GM08714 (cell line): ENCODE measurements at regions not wholly inside any gene's neighbourhood (a gene's known extent, or its start where the extent isn't known, plus 50 kb on each side); places are given as distances from the start of the nearest gene placed in this dataset.

Source experiments
- H3K4me3 ChIP-seq: fragments of 200-500 bp; sonication (Bioruptor generic); 2 replicates; pipeline ENCODE4 v1.5.1; 2014; ENCODE audit warnings: mild to moderate bottlenecking, low read length, inconsistent platforms
- ZNF274 ChIP-seq: IDR thresholded peaks from 2 replicates; pipeline ENCODE4 v1.6.1; 2012; ENCODE audit warnings: mild to moderate bottlenecking, low read depth, low read length

DNA sequence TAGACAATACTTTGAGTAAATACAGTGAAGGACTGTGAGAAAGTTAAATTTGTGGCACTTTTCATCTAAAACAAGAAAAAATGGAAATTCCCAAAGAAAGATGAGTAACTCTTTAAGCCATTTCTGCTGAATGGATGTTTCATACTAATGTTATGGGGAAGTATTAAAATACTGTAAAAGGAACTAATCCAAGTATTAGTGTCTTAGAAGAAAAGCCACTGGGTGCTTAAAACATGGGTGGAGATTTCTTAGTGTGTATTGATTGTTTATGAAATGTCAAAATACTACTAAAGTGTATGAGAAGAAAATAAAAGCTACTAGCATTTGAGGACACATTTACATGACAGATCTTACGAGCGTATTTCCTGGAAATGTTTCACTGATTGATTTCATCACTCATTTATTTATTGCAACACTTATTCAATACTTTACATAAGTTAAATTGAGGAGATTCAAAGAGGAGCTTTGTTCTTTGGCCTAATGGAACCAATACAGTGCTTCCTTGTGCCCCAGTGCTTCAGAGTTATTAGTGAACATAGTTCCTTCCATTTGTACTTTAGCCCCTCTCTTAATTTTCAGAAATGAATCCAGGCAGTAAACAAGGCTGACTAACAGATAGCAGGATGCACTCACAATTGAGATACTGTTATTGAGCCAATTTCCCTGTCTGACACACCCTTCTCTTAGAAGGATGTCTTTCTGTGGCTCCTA is 155.5 kb upstream of the AHR start:
- no peak overlapping the region for H3K4me3 ChIP-seq
- no peak for TF ChIP-seq ZNF274

DNA sequence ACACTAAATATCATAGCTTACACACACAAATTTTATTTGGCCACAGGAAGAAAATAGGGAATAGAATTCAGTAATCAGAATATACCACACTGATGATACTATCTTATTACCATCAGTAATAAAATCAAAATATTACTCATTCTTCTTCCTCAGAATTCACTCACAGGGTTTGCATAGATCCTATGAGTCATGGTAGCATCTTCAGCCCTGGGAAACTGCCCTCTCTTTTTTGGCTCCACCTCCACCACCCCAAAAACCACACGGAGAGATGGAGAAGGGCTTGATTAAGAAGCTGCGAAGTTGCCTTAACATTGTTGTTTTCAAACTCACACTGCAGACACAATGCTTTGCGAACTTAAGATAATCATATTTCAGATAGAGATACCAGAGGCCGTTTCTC is 154.1 kb upstream of the AHR start:
- TF ChIP-seq ZNF274, result no peak
- H3K4me3 ChIP-seq, result no peak overlapping the region

DNA sequence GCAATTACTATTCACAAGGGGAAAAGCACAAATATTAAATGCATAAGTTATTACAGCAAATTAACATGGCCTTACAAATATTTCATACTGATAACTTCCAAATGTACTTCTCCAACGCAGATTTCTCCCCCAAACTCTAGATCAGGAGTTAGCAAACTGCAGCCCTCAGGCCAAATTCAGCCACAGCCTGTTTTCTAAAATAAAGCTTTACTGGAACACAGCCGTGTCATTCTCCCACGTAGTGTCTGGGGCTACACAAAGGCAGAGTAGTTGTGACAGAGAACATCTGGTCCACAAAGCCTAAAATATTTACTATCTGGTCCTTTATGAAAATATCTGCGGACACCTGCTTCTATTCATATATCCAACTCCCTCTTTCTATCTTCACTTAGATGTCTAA is 151.8 kb upstream of the AHR start:
- no peak for TF ChIP-seq ZNF274
- H3K4me3 ChIP-seq, result no peak overlapping the region

DNA sequence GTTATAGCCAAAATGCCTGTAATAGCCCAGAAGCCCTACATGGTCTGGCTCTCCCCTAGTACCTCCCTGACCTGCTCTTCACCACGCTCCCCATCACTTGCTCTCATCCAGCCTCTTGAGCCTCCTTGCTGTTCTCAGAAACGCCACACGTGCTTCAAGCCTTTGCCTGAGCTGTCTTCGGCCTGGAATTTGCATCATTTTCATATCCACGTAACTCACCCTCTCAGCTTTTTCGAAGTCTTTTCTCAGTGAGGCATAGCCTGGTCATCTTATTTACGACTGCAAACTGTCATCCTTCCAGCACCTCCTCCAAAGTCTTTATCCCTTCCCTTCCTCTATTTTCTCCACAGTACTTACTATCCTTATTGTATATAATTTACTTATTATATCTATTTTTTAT is 151.0 kb upstream of the AHR start:
- H3K4me3 ChIP-seq, result no peak overlapping the region
- TF ChIP-seq ZNF274, result no peak

DNA sequence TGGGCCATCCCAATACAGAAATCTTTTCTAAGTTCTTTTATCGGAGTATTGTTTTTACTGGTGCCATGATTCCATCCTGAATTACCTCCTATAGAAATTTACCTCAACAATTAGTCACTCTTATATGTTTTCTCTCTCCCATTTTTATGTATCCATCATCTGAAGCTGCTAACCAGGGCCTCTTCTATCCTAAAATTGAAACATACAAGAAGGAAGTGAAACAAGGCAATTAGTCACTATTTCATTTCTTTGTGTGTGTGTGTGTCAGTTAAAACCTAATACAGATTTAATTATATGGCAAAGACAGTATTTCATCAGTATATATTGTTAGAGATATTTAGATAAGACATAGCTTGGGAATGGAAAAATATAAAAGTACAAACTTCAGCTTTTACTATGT is 148.4 kb upstream of the AHR start:
- no peak for TF ChIP-seq ZNF274

DNA sequence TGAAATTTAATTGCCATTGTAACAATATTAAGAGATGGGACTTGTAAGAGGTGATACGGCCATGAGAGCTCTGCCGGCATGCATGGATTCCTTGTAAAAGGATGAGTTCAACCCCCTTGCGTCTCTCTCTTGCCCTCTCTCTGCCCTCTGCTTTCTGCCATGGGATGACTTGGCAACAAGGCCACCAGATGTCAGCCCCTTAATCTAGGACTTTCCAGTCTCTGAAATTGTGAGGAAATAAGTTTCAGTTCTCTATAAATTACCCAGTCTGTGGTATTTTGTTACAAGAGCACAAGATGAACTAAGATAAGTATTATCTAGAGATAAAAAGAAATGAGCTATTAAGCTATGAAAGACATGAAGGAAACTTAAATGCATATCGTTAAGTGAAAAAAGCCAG is 145.7 kb upstream of the AHR start:
- TF ChIP-seq ZNF274, result no peak
- H3K4me3 ChIP-seq, result no peak overlapping the region

More for the DNA sequence above, 148.4 kb upstream of the AHR start:
- no peak overlapping the region for H3K4me3 ChIP-seq

DNA sequence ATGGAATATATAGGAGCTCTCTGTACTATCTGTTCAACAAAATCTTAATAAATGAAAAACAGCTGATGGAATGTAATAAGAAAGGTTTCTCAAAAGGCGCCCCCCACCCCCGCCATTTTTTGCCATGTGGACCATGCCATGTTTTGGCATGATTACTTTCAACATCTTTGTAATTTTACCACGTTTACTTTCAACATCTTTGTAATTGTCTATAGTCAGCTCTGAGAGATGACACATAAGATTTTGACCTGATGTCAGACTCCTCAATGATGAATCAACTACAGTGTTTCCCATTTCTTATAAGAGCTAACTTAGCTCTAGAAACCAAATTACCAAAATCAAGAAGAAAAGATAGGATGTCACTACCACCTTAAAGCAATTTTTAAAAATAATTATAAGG is 144.9 kb upstream of the AHR start:
- no peak for TF ChIP-seq ZNF274
- no peak overlapping the region for H3K4me3 ChIP-seq

DNA sequence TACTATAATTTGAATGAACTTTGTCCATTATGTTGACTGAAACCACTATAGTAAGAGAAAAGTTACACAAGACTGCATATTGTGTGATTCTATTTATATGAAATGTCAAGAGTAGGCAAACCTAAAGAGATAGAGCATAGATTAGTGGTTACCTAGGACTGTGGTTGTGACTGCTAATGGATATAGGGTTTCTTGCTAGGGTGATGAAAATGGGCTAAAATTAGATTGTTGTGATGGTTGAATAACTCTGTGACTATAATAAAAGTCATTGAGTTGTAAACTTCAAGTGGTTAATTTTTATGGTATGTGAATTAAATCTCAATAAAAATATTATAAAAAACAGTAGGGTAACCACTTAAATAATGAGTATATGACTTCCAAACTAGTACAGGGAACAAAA is 142.9 kb upstream of the AHR start:
- no peak overlapping the region for H3K4me3 ChIP-seq
- no peak for TF ChIP-seq ZNF274

DNA sequence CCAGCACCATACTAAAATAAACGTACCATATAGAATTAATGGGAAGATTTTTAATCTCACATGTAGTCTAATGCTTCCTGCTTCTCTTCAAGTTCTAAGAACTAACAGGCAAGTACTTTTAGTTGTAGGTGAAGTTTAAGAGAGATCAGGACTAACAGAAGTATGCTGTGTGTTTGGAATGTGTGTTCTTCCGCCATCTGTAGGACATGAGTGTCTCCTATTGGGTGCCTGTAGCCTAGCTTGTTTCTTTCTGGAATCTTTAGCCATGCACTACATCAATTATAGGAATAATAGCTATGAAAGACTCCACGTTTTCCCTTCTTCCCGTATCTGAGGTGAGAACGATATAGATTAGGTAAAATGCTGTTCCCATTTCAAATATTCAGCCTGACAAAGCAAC is 140.2 kb upstream of the AHR start:
- H3K4me3 ChIP-seq, result no peak overlapping the region
- TF ChIP-seq ZNF274, result no peak

DNA sequence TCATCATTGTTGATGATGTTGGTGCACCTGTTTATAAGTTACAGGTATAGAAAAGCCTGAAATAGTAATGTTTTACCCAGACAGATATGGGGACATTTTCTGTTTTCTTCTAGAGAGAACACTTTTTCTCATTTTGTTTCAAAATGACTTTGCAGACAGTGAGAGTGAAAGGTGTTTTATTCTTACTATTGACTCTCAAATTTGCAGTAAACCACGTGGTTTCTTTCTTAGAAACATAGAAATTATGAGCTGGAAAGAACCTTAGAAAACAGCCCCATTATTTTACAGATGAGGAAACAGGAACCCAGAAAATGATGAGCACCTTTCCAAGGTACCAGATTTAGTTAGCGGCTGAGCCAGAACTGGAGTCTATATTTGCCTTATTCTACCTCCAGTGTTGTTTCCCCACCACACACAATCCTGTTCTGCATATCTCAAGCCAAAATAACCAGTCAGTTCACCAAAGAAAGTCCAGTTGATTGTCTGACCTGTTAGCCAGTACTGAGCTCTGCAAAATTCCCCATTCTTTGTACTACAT is 138.9 kb upstream of the AHR start:
- H3K4me3 ChIP-seq, result no peak overlapping the region
- no peak for TF ChIP-seq ZNF274

DNA sequence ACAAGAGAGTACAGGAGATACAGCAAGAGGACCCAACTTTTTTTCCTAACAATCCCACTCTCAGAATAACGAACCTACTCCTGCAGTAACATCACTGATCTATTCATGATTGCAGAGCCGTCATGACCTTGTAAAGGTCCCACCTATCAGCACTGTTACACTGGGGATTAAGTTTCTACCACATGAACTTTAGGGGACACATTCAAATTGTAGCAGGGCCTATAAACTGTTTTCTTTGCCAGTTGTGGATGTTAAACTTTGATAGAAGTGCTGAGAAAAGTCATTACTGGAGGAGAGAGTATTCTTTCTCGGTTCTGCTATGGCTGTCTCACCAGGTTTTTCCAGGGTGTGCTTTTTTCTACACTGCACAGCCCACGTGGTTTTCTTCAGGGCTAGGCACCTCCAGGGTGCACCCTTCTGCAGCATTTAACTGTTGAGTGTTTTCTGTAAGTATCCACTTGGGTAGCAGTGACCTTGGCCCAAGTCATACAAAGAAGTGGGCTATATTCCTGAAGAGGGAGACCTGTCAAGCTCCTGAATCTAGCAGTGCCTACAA is 131.6 kb upstream of the AHR start:
- TF ChIP-seq ZNF274, result no peak
- no peak overlapping the region for H3K4me3 ChIP-seq

DNA sequence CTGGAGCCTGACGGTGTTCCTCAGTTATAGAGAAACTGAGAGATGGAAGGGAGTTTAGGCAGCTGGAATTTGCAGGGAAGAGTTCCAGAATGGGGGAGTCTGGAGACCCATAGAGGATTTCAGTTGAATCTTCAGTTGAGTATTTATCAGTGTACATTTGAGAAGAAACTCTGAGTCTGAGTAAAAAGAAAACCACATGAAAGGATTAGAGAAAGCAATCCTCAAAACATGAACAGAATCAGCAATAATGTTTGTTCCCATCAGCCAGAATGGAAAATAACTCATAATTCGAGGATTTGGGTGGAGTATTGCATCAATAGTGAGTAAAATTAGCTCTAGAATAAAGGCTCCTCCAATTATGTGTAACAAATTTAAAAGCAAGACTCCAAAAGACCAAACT is 130.0 kb upstream of the AHR start:
- H3K4me3 ChIP-seq, result no peak overlapping the region
- TF ChIP-seq ZNF274, result no peak

DNA sequence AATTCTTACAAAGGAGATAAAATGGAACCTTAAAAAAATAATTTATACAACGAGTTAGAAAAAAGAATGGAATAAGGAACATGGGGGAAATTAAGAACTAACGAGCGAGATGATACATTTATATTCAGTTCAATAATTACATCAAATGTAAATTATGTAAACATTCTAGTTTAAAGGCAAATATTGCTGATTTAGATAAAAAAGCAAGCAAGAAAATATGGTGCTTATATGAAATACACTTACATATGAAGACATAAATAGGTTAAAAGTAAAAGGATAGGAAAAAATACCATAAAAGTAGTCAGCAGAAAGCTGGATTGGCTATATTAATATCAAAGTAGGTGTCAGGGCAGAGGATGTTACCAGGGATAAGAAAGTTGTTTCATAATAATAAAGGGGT is 127.0 kb upstream of the AHR start:
- H3K4me3 ChIP-seq, result no peak overlapping the region
- TF ChIP-seq ZNF274, result no peak

DNA sequence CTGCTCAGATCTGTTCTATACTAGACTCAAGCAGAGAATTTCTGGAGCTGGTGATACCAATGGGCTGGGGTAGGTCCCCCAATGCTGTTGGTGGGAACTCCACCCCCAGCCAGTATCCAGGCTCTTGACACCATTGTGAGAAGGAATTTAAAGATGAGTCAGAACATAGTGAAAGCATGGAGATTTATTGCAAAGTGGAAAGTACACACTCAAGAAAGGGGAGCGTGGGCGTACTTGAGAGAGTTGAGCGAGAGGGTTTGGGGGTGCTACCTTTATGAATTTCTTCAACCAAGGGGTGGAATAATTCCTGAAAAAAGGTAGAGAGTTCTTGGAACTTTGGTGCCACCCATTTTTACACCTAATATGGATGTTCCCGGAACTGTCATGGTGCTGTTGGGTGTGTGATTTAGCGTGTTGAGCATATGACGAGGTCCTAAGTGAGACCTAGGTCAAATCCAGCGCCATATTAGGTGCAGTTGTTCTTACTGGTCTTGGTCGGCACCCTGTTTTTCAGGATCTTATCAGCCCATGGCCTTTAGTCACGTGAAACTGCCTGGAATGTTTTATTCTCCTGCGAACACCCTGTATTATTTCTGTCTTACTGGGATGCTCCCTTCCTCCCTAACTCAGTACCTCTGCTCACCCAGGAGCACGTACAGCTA is 122.0 kb upstream of the AHR start:
- H3K4me3 ChIP-seq, result no peak overlapping the region
- TF ChIP-seq ZNF274, result no peak

DNA sequence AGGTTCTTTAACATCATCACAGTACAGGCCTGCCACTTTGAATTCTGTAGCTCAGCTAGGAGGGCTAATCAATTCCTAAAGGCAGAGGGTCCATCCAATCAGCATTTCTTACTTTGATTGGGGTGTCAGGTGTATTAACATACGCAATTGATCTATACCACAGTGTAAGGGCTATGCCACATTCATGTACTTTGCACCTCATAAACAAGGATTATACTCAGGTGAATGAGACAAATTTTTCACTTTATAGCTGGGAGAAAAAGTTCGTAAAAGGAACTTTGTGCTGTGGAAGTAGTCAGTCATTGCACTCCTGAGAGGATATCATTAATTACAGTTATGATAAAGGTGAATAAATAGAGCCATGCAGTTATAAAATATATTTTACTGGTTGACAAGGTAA is 119.9 kb upstream of the AHR start:
- no peak for TF ChIP-seq ZNF274
- H3K4me3 ChIP-seq, result no peak overlapping the region
